ENCODE measurements at regions not wholly inside any gene's neighbourhood (a gene's known extent, or its start where the extent isn't known, plus 50 kb on each side); places are given as distances from the start of the nearest gene placed in this dataset.
"Not testable (repeated sequence)": the region's sequence is repeated elsewhere in the genome, so short reads cannot be mapped to it uniquely, and the experiment has no call there.

DNA sequence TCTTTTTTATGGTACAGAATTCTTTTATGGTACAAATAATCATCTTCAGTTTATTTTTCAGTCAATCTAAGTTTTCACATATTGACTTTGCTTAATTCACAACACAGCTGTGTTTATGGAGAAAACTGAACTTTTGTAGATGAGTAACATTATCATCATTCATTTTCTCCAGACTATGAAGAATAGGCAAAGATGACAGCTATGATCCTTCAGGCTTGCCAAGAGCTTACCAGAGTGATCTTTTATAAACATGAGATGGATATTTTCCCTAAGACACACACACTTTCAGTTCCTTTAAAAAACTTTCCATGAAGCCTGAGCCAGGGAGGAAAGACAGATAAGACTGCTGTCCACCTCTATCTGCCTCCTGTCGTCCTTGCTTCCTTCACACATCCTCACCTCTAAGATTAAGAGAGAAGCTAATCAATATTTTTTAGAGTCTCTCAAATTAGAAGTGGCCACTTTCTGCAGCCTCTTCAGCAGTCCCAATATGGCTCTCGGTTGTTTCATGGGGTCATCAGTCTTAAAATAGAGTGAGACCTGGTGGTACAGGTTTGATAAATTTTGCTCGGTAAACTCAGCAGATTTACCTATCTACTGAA is 108.1 kb upstream of the SLC27A6 start:
- no peaks in the 10 kb centered on the region for H3K4me1 ChIP-seq
- no peak overlapping the region for H3K4me3 ChIP-seq
- H3K9me3 ChIP-seq: no peaks in the 10 kb centered on the region
- no peak overlapping the region for H3K27ac ChIP-seq
- 76 to 81% methylated on average over 3 of the region's 3 CpGs for WGBS, 2 donors
- TF ChIP-seq POLR2AphosphoS5 (IDR thresholded peaks at IDR 0.05): no peak
- TF ChIP-seq EP300 (IDR thresholded peaks at IDR 0.05): no peak
- no peak for TF ChIP-seq POLR2A (IDR thresholded peaks at IDR 0.05)
- intact Hi-C loops (cut with DNase I): no loop called here
- no peak for DNase-seq
- H3K27me3 ChIP-seq: no peaks in the 10 kb centered on the region
- no peaks in the 10 kb centered on the region for H3K36me3 ChIP-seq

DNA sequence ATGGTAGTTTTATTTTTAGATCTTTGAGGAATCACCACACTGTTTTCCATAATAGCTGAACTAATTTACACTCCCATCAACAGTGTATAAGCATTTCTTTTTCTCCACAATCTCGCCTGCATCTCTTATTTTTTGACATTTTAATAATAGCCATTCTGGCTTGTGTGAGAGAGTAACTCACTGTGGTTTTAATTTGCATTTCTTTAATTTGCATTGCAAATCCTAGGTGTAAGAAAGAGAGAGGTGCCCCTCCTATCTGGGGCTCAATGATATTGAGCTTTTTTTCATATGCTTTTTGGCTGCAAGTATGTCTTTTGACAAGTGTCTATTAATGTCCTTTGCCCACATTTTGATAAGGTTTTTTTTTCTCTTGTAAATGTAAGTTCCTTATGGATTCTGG is 106.3 kb upstream of the SLC27A6 start:
- intact Hi-C loops (cut with DNase I): no loop called here
- Histone ChIP-seq H3K27ac (no peak overlapping the region), H3K4me1 (no peaks in the 10 kb centered on the region), H3K27me3 (no peaks in the 10 kb centered on the region), H3K4me3 (no peak overlapping the region), H3K9me3 (no peaks in the 10 kb centered on the region), H3K36me3 (no peaks in the 10 kb centered on the region)
- no peak for DNase-seq
- no peak for TF ChIP-seq EP300 (IDR thresholded peaks at IDR 0.05)
- TF ChIP-seq POLR2A (IDR thresholded peaks at IDR 0.05): no peak
- TF ChIP-seq, protein P1, sequence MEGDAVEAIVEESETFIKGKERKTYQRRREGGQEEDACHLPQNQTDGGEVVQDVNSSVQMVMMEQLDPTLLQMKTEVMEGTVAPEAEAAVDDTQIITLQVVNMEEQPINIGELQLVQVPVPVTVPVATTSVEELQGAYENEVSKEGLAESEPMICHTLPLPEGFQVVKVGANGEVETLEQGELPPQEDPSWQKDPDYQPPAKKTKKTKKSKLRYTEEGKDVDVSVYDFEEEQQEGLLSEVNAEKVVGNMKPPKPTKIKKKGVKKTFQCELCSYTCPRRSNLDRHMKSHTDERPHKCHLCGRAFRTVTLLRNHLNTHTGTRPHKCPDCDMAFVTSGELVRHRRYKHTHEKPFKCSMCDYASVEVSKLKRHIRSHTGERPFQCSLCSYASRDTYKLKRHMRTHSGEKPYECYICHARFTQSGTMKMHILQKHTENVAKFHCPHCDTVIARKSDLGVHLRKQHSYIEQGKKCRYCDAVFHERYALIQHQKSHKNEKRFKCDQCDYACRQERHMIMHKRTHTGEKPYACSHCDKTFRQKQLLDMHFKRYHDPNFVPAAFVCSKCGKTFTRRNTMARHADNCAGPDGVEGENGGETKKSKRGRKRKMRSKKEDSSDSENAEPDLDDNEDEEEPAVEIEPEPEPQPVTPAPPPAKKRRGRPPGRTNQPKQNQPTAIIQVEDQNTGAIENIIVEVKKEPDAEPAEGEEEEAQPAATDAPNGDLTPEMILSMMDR (IDR thresholded peaks at IDR 0.05): no peak
- no peak for TF ChIP-seq POLR2AphosphoS5 (IDR thresholded peaks at IDR 0.05)
- 66 to 83% methylated on average over 1 of the region's 1 CpG for whole genome bisulfite sequencing, 2 donors

DNA sequence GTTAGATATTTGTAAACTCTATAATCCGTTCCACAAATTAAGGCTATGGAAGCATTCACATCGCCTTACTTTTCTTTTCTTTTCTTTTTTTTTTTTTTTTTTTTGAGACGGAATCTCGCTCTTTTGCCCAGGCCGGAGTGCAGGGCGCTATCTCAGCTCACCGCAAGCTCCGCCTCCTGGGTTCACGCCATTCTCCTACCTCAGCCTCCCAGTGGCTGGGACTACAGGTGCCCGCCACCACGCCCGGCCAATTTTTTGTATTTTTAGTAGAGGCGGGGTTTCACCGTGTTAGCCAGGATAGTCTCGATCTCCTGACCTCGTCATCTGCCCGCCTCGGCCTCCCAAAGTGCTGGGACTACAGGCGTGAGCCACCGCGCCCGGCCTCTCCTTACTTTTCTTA is 104.1 kb upstream of the SLC27A6 start:
- H3K4me1 ChIP-seq; H3K36me3 ChIP-seq; H3K4me3 ChIP-seq; H3K9me3 ChIP-seq; intact Hi-C loops (cut with DNase I); H3K27me3 ChIP-seq; DNase-seq; H3K27ac ChIP-seq: not testable (repeated sequence)
- WGBS, 2 donors: 93 to 95% methylated on average over 22 of the region's 22 CpGs

DNA sequence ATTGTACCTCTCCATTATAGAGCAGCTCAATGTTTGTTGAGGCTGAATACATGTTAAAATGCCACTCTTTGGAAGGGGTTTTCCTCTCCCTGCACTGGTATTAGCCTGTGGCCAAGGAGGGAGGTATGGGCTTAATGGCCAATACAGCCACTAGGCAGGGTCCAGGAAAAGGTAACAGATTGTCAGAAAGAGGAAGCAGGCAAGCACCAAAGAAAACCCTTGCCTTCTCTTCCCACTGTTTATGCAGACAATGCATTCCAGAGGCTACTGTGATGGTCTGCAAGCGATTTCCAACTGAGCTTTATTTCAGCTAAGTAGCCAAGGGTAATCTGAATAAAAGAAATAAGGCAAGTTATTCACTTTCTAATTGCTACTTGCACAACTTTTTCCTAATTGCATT is 95.3 kb upstream of the SLC27A6 start:
- Histone ChIP-seq H3K9me3 (no peaks in the 10 kb centered on the region), H3K4me3 (no peak overlapping the region), H3K27ac (peak overlapping the region in 1 of 4 donors; percentile 62), H3K27me3 (no peaks in the 10 kb centered on the region), H3K4me1 (peaks cover 0 to 18% (median 12%) of the 10 kb centered on the region in 4 donors), H3K36me3 (no peaks in the 10 kb centered on the region)
- WGBS, 2 donors: 48 to 56% methylated on average over 1 of the region's 1 CpG
- intact Hi-C loops (cut with DNase I): no loop called here
- DNase-seq: no peak
- no peak for TF ChIP-seq POLR2A (IDR thresholded peaks at IDR 0.05)
- no peak for TF ChIP-seq POLR2AphosphoS5 (IDR thresholded peaks at IDR 0.05)

DNA sequence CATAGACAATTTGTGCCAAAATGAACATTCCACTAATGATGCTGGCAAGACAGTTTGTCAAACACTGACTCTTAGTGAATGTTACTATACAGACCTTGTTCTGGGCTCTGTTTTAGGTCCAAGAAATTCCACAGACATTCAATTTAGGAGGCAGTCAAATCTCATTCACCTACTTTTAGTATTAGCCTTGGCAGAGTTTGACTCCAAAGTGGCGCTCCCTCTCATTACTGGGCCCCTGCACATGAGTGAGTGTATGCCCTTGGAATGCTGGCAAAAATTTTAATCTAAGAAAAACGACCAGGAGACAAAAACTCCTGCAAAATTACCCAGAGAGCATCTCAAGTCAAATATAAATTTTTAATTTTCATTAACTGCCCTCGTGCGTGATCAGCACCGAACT is 94.9 kb upstream of the SLC27A6 start:
- H3K36me3 ChIP-seq: no peaks in the 10 kb centered on the region
- 71 to 77% methylated on average over 5 of the region's 5 CpGs for WGBS, 2 donors
- no peaks in the 10 kb centered on the region for H3K9me3 ChIP-seq
- intact Hi-C loops (cut with DNase I): no loop called here
- peak overlapping the region in 1 of 4 donors; percentile 62 for H3K27ac ChIP-seq
- TF ChIP-seq, protein P1 (IDR thresholded peaks at IDR 0.05): no peak
- no peak for TF ChIP-seq POLR2AphosphoS5 (IDR thresholded peaks at IDR 0.05)
- no peak for TF ChIP-seq EP300 (IDR thresholded peaks at IDR 0.05)
- TF ChIP-seq POLR2A (IDR thresholded peaks at IDR 0.05): no peak
- H3K4me3 ChIP-seq: no peak overlapping the region
- H3K4me1 ChIP-seq: peaks cover 0 to 18% (median 12%) of the 10 kb centered on the region in 4 donors
- H3K27me3 ChIP-seq: no peaks in the 10 kb centered on the region
- no peak for DNase-seq

DNA sequence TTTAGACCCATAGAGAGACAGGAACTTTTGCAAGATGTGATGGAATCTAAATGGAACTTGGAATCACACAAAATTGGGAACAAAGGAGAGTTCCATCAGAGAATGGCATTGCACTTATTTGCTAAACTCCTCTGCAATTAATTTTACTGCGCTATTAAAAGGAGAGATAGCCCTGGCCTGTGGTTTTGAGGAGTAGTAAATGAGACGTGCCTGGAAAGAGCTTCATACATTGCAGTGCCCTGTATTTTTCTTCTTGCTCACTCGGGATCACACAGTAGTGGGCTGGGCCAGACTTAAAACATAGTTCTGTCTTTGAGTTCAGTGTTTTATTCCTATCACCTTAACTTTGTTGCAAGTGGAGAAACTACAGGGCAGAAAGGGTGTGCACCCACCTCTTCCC is 94.4 kb upstream of the SLC27A6 start:
- no peak for DNase-seq
- peak overlapping the region in 1 of 4 donors; percentile 62 for H3K27ac ChIP-seq
- no peaks in the 10 kb centered on the region for H3K9me3 ChIP-seq
- TF ChIP-seq, protein P1 (IDR thresholded peaks at IDR 0.05): no peak
- TF ChIP-seq EP300 (IDR thresholded peaks at IDR 0.05) (no peak), POLR2AphosphoS5 (IDR thresholded peaks at IDR 0.05) (no peak), POLR2A (IDR thresholded peaks at IDR 0.05) (no peak)
- H3K27me3 ChIP-seq: no peaks in the 10 kb centered on the region
- H3K4me3 ChIP-seq: no peak overlapping the region
- H3K36me3 ChIP-seq: no peaks in the 10 kb centered on the region
- H3K4me1 ChIP-seq: peaks cover 0 to 18% (median 12%) of the 10 kb centered on the region in 4 donors
- 55 to 66% methylated on average over 3 of the region's 3 CpGs for WGBS, 2 donors
- intact Hi-C loops (cut with DNase I): no loop called here
